Adipocyte (in vitro differentiated cells): ENCODE measurements at regions not wholly inside any gene's neighbourhood (a gene's known extent, or its start where the extent isn't known, plus 50 kb on each side); places are given as distances from the start of the nearest gene placed in this dataset.

Source experiments
- DNase-seq: peaks from one replicate; pipeline ENCODE4 v3.0.0-alpha.2; 2015; ENCODE audit warnings: low read depth
- H3K27me3 ChIP-seq: replicated peaks from 2 replicates; pipeline ENCODE4 v1.7.0; 2013; ENCODE audit warnings: mild to moderate bottlenecking, low read length, moderate library complexity; ENCODE audit not compliant: control insufficient read depth, insufficient read depth
- H3K36me3 ChIP-seq: 2 replicates; pipeline ENCODE4 v1.7.0; 2013; ENCODE audit warnings: low read length, mild to moderate bottlenecking, moderate library complexity; ENCODE audit not compliant: control insufficient read depth, insufficient read depth, severe bottlenecking
- H3K4me1 ChIP-seq: 2 replicates; pipeline ENCODE4 v1.7.0; 2013; ENCODE audit warnings: mild to moderate bottlenecking, low read length, moderate library complexity; ENCODE audit not compliant: control insufficient read depth, insufficient read depth
- H3K4me3 ChIP-seq: 2 replicates; pipeline ENCODE4 v1.7.0; 2013; ENCODE audit warnings: mild to moderate bottlenecking, low read length, moderate library complexity
- H3K9ac ChIP-seq: 2 replicates; pipeline ENCODE4 v1.7.0; 2013; ENCODE audit warnings: mild to moderate bottlenecking, low read length, moderate library complexity
- H3K9me3 ChIP-seq: 2 replicates; pipeline ENCODE4 v1.7.0; 2013; ENCODE audit warnings: mild to moderate bottlenecking, low read length, moderate library complexity; ENCODE audit not compliant: control insufficient read depth

DNA sequence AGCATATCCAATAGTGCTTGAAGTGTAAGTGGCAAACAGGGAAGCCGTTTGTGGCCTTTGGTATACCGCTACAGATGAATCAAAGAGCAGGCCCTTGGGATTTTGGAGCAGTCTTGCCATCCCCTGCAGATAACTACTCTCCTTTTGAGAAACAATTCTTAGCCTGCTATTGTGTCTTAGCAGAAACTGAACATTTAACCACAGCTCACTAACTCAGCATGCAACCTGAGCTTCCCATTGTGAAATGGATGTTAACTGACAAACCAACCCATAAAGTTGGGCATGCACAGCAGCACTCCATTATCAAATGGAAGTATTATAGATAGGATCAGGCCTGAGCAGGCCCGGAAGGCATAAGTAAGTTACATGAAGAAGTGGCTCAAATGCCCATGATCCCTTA lies 315.3 kb upstream of the PTGER4 start:
- Histone ChIP-seq H3K9ac (no peak overlapping the region), H3K9me3 (peaks cover 3% of the 10 kb centered on the region), H3K4me1 (no peaks in the 10 kb centered on the region), H3K36me3 (no peaks in the 10 kb centered on the region), H3K4me3 (no peak overlapping the region), H3K27me3 (no peaks in the 10 kb centered on the region)
- no peak for DNase-seq

DNA sequence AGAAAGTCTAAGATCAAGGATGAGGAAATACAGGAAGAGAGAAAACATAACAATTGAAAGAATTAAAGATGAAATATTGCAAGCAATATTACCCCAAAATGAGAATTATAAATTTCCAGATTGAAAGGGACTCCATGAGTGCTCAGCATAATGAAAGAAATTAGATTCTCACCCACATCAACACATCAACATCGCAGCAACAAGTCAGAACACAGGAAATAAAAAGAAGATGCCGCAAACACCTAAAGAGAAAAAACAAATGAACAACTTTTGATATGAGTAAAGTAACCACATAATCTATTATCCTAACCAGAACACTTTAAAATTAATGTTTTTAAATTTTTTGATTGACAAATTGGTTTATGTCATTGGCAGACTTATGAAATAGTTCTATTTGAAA lies 318.3 kb upstream of the PTGER4 start:
- H3K4me1 ChIP-seq, result no peaks in the 10 kb centered on the region
- no peaks in the 10 kb centered on the region for H3K27me3 ChIP-seq
- DNase-seq, result no peak
- H3K9ac ChIP-seq, result no peak overlapping the region
- no peak overlapping the region for H3K4me3 ChIP-seq
- peaks cover 3% of the 10 kb centered on the region for H3K9me3 ChIP-seq
- no peaks in the 10 kb centered on the region for H3K36me3 ChIP-seq

DNA sequence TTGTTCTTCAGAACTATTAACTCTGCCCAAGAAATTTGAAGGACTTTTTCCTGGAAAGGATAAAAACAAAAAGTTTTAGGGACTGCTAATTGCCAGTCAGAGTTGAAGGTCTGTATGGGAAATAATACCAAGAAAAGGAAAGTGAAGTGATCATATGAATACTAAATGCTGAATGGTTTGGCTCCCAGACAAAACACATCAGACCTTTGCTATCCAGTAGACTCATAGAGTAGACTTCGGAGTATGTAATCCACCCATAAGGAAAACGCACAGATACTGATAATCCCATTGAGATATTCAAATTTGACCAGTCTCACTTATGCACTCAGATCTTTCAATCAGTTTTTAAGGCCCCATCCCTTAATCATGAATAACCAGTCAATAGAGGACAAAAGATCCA lies 319.0 kb upstream of the PTGER4 start:
- peaks cover 3% of the 10 kb centered on the region for H3K9me3 ChIP-seq
- no peaks in the 10 kb centered on the region for H3K4me1 ChIP-seq
- no peak overlapping the region for H3K4me3 ChIP-seq
- H3K36me3 ChIP-seq, result no peaks in the 10 kb centered on the region
- no peak for DNase-seq
- H3K9ac ChIP-seq, result no peak overlapping the region
- no peaks in the 10 kb centered on the region for H3K27me3 ChIP-seq

DNA sequence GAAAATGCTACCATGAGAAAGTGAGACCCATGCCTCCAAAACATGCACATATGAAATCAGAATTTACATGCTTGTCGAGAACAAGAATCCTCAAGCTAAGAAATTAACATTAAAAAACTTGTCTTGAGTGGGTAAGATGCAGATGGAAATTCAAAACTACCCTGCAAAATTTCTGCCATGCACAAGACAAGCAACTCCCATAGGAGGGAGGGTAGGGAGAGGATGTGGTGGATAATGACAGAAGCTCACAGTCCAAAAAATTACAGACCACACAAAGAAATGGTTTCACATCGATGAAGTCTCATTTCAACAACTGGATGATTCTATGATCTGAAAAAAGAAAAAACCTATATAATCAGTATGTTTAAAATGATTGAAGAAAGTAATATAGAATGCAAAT lies 319.9 kb upstream of the PTGER4 start:
- Histone ChIP-seq H3K9ac (no peak overlapping the region), H3K9me3 (peaks cover 3% of the 10 kb centered on the region), H3K4me3 (no peak overlapping the region), H3K36me3 (no peaks in the 10 kb centered on the region), H3K27me3 (no peaks in the 10 kb centered on the region), H3K4me1 (no peaks in the 10 kb centered on the region)
- no peak for DNase-seq

- no peaks in the 10 kb centered on the region for H3K36me3 ChIP-seq
- no peak overlapping the region for H3K9ac ChIP-seq
- H3K9me3 ChIP-seq, result peaks cover 3% of the 10 kb centered on the region
- H3K4me3 ChIP-seq, result no peak overlapping the region
- no peaks in the 10 kb centered on the region for H3K4me1 ChIP-seq
- DNase-seq, result no peak
- no peaks in the 10 kb centered on the region for H3K27me3 ChIP-seq
Measured at GRCh38 chr5:40359093-40359492, 320.6 kb upstream of the PTGER4 start.

GRCh38 chr5:40356248-40356647 lies 323.5 kb upstream of the PTGER4 start:
- H3K9ac ChIP-seq, result no peak overlapping the region

GRCh38 chr5:40355846-40356245 lies 323.9 kb upstream of the PTGER4 start:
- Histone ChIP-seq H3K27me3 (no peaks in the 10 kb centered on the region), H3K4me3 (no peak overlapping the region)
- no peak for DNase-seq

More at GRCh38 chr5:40356248-40356647, 323.5 kb upstream of the PTGER4 start:
- H3K4me3 ChIP-seq, result no peak overlapping the region
- no peaks in the 10 kb centered on the region for H3K36me3 ChIP-seq
- H3K4me1 ChIP-seq, result no peaks in the 10 kb centered on the region
- no peaks in the 10 kb centered on the region for H3K27me3 ChIP-seq
- H3K9me3 ChIP-seq, result no peaks in the 10 kb centered on the region
- DNase-seq, result peak; percentile 6

GRCh38 chr5:40355181-40355580 lies 324.5 kb upstream of the PTGER4 start:
- no peaks in the 10 kb centered on the region for H3K27me3 ChIP-seq
- H3K4me1 ChIP-seq, result no peaks in the 10 kb centered on the region
- no peak overlapping the region for H3K4me3 ChIP-seq
- H3K36me3 ChIP-seq, result no peaks in the 10 kb centered on the region
- peaks cover 10% of the 10 kb centered on the region for H3K9me3 ChIP-seq
- no peak for DNase-seq
- no peak overlapping the region for H3K9ac ChIP-seq

More at GRCh38 chr5:40355846-40356245, 323.9 kb upstream of the PTGER4 start:
- Histone ChIP-seq H3K9ac (no peak overlapping the region), H3K4me1 (no peaks in the 10 kb centered on the region), H3K36me3 (no peaks in the 10 kb centered on the region), H3K9me3 (peaks cover 3% of the 10 kb centered on the region)

DNA sequence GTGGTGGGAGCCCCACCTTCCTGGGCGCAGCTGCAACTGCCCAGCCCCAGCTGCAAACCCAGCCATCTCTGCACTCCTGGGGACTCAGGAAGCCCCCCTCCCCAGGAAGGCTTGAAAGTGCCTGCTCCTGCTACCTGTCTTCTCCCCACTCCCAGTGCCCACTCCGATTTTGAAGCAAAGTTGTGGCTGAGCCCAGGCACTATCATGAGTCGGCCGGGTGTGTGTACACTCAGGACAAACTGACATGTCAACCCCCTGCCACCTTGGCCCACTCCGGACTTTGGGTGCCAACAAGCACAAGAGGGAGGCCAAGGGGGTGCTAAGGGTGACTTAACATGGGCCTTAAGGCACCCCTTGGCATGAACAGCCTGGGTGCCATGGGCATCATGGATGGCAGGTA lies 325.5 kb upstream of the PTGER4 start:
- no peaks in the 10 kb centered on the region for H3K36me3 ChIP-seq
- no peaks in the 10 kb centered on the region for H3K4me1 ChIP-seq

GRCh38 chr5:40353442-40353841 lies 326.3 kb upstream of the PTGER4 start:
- H3K9me3 ChIP-seq, result peaks cover 18% of the 10 kb centered on the region

More for the DNA sequence above, 325.5 kb upstream of the PTGER4 start:
- Histone ChIP-seq H3K9me3 (peaks cover 18% of the 10 kb centered on the region), H3K4me3 (no peak overlapping the region), H3K9ac (no peak overlapping the region), H3K27me3 (no peaks in the 10 kb centered on the region)
- no peak for DNase-seq

DNA sequence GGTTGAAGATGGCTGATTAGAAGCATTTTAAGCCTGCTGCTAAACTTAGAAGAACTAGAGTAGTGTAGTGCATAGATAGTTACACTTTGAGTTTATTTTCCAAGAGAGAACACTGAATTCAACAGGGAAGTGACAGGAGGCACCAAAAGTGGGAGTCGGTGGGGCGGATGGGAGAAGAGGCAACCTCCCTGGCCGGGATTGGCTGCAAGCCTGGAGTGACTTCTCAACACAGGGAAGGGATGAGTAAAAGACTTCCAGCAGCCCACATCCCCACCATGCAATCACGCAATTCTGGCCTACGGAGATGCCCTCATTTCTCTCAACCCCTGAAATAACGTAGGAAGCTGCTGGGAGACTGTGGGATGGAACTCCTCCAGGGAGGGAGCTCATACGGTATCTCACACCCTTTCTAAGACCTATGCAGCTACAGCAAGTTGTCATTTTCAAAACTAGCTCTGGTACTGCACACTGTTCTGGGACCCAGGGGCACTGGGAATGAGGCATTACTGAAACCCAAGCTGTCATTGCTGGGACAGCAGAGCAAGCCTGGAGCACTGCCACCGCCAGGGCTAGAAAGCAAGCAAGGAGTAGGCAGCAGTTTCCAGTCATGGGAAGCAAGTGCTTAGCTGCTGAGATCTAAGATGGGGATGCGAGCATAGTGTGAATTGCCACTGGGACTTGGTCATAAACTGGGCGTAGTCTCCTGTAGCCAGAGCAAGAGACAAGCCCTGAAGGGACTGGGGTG lies 331.6 kb upstream of the PTGER4 start:
- Histone ChIP-seq H3K9ac (no peak overlapping the region), H3K4me3 (no peak overlapping the region)
- no peak for DNase-seq

More at GRCh38 chr5:40353442-40353841, 326.3 kb upstream of the PTGER4 start:
- H3K27me3 ChIP-seq, result no peaks in the 10 kb centered on the region
- H3K36me3 ChIP-seq, result no peaks in the 10 kb centered on the region
- no peak overlapping the region for H3K4me3 ChIP-seq
- H3K9ac ChIP-seq, result no peak overlapping the region
- DNase-seq, result no peak
- no peaks in the 10 kb centered on the region for H3K4me1 ChIP-seq

DNA sequence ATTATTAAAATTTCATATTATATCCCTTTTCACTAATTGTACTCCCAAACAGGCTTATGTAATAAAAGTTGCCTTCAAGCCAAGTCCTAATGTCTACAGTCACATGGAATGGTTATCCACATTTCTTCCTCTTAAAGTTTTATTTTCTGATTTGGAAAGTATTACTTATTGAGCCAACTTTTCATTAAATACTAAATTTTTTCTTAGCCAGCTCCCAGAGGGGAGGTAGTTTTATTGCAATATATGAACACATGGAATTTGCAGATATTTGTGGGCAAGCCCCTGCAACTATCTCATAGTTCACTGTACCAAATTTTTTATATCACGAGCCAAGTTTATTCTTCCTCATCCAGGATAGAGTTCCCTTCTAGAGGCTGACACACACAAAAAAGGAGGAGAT lies 332.8 kb upstream of the PTGER4 start:
- no peaks in the 10 kb centered on the region for H3K36me3 ChIP-seq
- H3K27me3 ChIP-seq, result no peaks in the 10 kb centered on the region
- H3K4me1 ChIP-seq, result peaks cover 3% of the 10 kb centered on the region
- no peak for DNase-seq
- H3K9ac ChIP-seq, result no peak overlapping the region
- H3K9me3 ChIP-seq, result peaks cover 18% of the 10 kb centered on the region
- no peak overlapping the region for H3K4me3 ChIP-seq

More for the DNA sequence above, 331.6 kb upstream of the PTGER4 start:
- no peaks in the 10 kb centered on the region for H3K27me3 ChIP-seq
- peaks cover 3% of the 10 kb centered on the region for H3K4me1 ChIP-seq
- H3K36me3 ChIP-seq, result no peaks in the 10 kb centered on the region
- H3K9me3 ChIP-seq, result peaks cover 18% of the 10 kb centered on the region
